ENCODE measurements at regions not wholly inside any gene's neighbourhood (a gene's known extent, or its start where the extent isn't known, plus 50 kb on each side); places are given as distances from the start of the nearest gene placed in this dataset.

DNA sequence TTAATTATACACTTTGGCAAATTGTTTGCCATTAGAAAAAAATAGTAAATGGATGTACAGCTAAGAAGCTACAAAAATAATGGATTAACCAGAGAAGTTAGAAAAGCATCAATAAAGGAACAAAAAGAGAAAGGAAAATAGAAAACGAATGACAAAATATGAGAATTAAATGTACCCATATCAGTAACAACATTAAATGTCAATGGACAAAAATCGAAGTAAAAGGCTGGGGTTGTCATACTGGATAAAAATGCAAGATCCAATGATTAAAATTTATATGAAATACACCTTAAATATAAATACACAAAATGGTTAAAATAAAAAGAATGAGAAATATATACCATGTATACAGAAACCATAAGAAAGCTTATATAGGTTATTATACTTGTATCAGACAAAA, 470.6 kb downstream of the OCA2 start:
- no peak for TF ChIP-seq EZH2 (IDR thresholded peaks at IDR 0.05; ENCODE audit: borderline replicate concordance, low read length)
- TF ChIP-seq, protein P1, sequence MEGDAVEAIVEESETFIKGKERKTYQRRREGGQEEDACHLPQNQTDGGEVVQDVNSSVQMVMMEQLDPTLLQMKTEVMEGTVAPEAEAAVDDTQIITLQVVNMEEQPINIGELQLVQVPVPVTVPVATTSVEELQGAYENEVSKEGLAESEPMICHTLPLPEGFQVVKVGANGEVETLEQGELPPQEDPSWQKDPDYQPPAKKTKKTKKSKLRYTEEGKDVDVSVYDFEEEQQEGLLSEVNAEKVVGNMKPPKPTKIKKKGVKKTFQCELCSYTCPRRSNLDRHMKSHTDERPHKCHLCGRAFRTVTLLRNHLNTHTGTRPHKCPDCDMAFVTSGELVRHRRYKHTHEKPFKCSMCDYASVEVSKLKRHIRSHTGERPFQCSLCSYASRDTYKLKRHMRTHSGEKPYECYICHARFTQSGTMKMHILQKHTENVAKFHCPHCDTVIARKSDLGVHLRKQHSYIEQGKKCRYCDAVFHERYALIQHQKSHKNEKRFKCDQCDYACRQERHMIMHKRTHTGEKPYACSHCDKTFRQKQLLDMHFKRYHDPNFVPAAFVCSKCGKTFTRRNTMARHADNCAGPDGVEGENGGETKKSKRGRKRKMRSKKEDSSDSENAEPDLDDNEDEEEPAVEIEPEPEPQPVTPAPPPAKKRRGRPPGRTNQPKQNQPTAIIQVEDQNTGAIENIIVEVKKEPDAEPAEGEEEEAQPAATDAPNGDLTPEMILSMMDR (conservative IDR thresholded peaks at IDR 0.05 in 1 of 2, IDR thresholded peaks at IDR 0.05 in 1 of 2; ENCODE audit: extremely low read depth in 1 of 2, insufficient read depth in 1 of 2, low read depth in 1 of 2, low read length in 2 of 2), result no peak
